ENCODE measurements at regions not wholly inside any gene's neighbourhood (a gene's known extent, or its start where the extent isn't known, plus 50 kb on each side); places are given as distances from the start of the nearest gene placed in this dataset.
"Not testable (repeated sequence)": the region's sequence is repeated elsewhere in the genome, so short reads cannot be mapped to it uniquely, and the experiment has no call there.

DNA sequence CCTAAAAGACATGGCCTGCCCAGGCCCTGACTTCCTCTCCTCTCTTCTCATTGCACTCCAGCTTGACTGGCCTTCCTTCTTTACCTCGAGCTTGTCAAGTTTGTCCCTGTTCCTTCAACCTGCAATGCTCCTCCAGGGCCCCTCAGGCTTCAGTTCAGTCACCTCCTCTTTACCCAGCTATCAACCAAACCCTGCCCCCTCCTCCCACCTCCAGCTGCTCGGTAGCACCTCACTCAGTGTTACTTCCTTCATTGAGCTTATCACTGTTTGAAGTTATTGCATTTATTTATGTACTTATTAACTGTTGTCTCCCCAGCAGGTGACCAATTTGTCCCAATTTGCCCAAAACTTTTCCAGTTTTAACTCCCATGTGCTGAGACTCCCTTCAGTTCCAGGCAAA, 95.8 kb upstream of the UBE2E1 start:
- no peak overlapping the region for H3K27ac Mint-ChIP-seq
- no peaks in the 10 kb centered on the region for H3K9me3 Mint-ChIP-seq
- peaks cover 16% of the 10 kb centered on the region for H3K27me3 Mint-ChIP-seq
- H3K4me3 Mint-ChIP-seq = no peak overlapping the region
- no peak for ATAC-seq (replicated peaks)
- H3K36me3 Mint-ChIP-seq (ENCODE audit: low read depth) = no peaks in the 10 kb centered on the region
- no peaks in the 10 kb centered on the region for H3K4me1 Mint-ChIP-seq

DNA sequence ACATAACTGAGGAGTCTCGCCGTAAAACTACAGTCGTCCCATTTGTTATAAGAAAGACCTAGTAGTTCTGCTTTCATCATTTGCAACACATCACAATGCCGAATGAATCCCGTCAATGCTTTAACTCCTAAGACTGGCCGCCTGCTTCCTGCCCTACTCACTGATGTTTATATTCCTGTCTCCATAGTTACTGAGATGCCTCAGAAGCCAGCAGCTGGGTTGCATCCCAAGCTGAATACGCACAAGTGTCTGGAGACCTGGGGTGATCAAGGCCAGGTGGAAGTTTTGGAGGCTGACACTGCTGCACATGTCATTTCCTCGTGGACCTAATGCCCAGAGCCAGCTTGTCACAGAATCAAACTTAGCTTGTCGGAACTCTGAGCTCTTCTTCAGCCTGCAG, 95.2 kb upstream of the UBE2E1 start:
- ATAC-seq (replicated peaks) = no peak
- H3K27me3 Mint-ChIP-seq = peaks cover 16% of the 10 kb centered on the region
- H3K4me1 Mint-ChIP-seq = no peaks in the 10 kb centered on the region
- no peak overlapping the region for H3K27ac Mint-ChIP-seq
- H3K4me3 Mint-ChIP-seq = no peak overlapping the region
- no peaks in the 10 kb centered on the region for H3K36me3 Mint-ChIP-seq (ENCODE audit: low read depth)
- no peaks in the 10 kb centered on the region for H3K9me3 Mint-ChIP-seq

DNA sequence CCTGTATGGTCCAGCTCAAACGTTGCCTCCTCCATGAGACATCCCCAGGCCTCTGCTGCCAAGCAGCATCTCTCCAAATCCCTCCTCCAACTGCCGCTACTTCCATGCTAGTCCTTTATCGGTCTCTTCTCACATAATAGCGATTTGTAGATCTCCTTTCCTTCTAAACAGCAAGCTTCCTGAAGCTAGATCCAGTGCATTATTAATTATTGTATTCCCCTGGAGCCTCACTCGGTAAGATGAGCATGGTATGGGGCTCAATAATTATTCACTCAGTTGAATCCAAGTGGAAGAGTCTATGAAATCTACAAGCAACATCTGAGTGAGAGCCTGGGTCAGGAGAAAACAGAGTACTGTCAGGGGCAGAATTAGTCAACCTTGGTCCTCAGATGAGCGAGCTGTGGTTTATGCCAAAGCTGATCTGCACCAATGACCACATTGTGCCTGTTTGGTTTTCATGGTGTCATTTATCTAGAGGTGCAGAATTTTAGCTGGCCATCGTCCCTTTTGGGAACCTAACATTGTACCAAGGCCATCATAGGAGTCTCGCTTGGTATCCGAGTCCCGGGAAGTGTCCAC, 93.8 kb upstream of the UBE2E1 start:
- H3K27ac Mint-ChIP-seq = no peak overlapping the region
- H3K4me1 Mint-ChIP-seq = no peaks in the 10 kb centered on the region
- ATAC-seq (replicated peaks) = peak; percentile 70

DNA sequence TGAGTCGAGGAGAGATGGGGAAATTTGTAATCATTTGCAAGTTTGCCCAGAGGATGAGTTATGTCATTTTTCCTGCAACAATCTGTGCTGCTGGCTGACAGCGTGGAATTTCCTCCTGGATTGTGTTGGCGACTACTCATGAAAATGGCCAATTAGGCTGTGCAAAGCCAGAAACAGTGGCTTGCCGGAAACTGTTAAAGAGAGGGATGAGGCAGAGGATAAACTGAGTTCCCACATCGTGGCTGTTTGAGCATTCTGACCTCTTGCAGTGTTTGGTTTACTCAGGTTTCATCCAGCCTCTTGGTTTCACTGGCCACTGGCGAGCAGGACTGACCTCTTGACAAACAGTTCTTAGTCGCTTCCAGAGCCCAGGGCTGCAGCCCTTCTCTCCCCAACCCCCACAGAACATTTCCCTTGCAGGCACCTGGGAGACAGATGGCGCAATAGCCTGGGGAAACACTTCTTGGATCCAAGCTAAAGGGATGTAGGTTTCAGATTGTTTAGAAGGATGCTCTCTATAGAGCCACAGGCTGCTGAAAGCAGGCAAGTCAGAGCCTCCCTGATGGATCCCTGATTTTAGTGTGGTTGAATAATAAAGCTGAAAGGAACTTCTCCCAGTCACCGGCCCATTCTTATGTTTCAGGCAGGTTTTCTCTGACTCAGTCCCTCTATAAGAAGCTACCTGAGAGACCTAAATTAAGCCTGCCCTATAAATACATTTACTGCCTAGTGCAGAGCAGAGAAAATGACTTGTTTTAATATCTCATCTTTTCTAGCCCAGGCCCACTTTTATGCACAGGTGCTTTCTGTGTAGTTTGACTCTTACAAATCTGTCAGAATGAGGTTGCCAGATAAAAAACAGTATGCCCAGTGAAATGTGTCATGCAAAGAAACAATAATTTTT, 92.8 kb upstream of the UBE2E1 start:
- H3K4me3 Mint-ChIP-seq = no peak overlapping the region
- no peaks in the 10 kb centered on the region for H3K4me1 Mint-ChIP-seq
- no peak for ATAC-seq (replicated peaks)
- no peaks in the 10 kb centered on the region for H3K36me3 Mint-ChIP-seq (ENCODE audit: low read depth)
- H3K27ac Mint-ChIP-seq = no peak overlapping the region
- H3K9me3 Mint-ChIP-seq = no peaks in the 10 kb centered on the region
- peaks cover 13% of the 10 kb centered on the region for H3K27me3 Mint-ChIP-seq

More for the DNA sequence above, 93.8 kb upstream of the UBE2E1 start:
- H3K27me3 Mint-ChIP-seq = peaks cover 16% of the 10 kb centered on the region
- no peaks in the 10 kb centered on the region for H3K36me3 Mint-ChIP-seq (ENCODE audit: low read depth)
- H3K9me3 Mint-ChIP-seq = no peaks in the 10 kb centered on the region
- H3K4me3 Mint-ChIP-seq = no peak overlapping the region

- ATAC-seq (replicated peaks) = no peak
- Mint-ChIP-seq H3K36me3 (ENCODE audit: low read depth) (no peaks in the 10 kb centered on the region), H3K9me3 (no peaks in the 10 kb centered on the region), H3K27ac (no peak overlapping the region), H3K27me3 (peaks cover 16% of the 10 kb centered on the region), H3K4me3 (no peak overlapping the region), H3K4me1 (no peaks in the 10 kb centered on the region)
These were observed 92.1 kb upstream of the UBE2E1 start for GRCh38 chr3:23713641-23714040.

DNA sequence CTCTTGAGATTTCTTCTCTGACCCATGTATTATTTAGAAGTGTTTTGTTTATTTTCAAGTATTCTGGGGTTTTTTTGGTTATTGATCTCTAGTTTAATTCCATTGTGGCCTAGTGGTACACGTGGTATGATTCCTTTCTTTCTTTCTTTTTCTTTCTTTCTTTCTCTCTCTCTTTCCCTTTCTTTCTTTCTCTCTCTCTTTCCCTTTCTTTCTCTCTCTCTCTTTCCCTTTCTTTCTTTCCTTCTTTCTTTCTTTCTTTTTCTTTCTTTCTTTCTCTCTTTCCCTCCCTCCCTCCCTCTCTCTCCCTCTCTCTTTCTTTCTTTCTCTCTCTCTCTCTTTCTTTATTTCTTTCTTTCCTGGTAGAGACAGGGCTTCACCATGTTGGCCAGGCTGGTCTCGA, 85.7 kb upstream of the UBE2E1 start:
- H3K9me3 Mint-ChIP-seq = no peaks in the 10 kb centered on the region
- ATAC-seq (replicated peaks) = no peak
- no peaks in the 10 kb centered on the region for H3K4me1 Mint-ChIP-seq
- H3K27me3 Mint-ChIP-seq = peaks cover 4% of the 10 kb centered on the region
- H3K36me3 Mint-ChIP-seq (ENCODE audit: low read depth) = no peaks in the 10 kb centered on the region
- H3K27ac Mint-ChIP-seq = no peak overlapping the region
- H3K4me3 Mint-ChIP-seq = no peak overlapping the region

- Mint-ChIP-seq H3K36me3 (ENCODE audit: low read depth) (no peaks in the 10 kb centered on the region), H3K9me3 (no peaks in the 10 kb centered on the region), H3K27me3 (peaks cover 4% of the 10 kb centered on the region), H3K4me1 (no peaks in the 10 kb centered on the region), H3K4me3 (no peak overlapping the region), H3K27ac (no peak overlapping the region)
- no peak for ATAC-seq (replicated peaks)
These were observed 84.9 kb upstream of the UBE2E1 start for GRCh38 chr3:23720885-23721284.

DNA sequence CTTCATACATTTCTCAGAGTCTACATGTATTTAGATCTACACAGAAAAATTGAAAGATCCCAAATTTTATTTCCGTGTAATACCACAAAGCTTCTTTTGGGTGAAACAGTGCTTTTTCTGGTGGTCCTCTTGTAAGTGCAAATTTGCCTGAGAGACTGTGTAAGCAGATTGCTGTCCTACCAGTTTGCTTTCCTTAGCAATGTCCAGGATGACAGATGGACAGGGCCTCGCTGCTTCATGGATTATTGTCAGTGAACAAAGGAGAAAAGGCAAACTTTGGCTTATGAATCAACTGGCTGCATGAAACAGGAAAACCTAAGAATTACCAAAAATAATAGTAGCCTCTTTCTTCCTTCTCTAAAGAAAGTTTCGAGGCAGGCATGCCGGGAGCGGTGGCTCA, 82.6 kb upstream of the UBE2E1 start:
- Mint-ChIP-seq H3K4me1 (peaks cover 6% of the 10 kb centered on the region), H3K9me3 (no peaks in the 10 kb centered on the region), H3K36me3 (ENCODE audit: low read depth) (no peaks in the 10 kb centered on the region), H3K27ac (no peak overlapping the region), H3K4me3 (no peak overlapping the region), H3K27me3 (peaks cover 3% of the 10 kb centered on the region)
- no peak for ATAC-seq (replicated peaks)

DNA sequence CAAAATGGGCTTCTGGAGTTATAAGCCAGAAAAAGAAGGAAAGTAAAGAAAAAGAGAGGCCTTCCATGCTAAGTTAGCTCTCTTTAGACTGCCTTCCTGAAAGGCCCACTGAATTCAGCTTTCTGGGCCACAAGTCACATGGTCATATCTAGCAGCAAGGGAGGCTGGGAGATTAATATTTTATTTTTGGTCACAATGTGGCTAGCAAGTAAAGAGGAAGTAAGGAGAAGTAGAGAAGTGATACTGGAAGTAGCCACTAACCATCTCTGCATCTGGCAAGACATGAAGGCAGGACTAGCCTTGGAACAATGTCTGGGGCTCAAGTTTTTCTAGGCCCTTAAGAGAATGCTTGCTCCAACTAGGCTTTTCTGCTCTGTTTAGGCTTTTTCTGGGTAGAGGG, 81.8 kb upstream of the UBE2E1 start:
- Mint-ChIP-seq H3K27me3 (no peaks in the 10 kb centered on the region), H3K36me3 (ENCODE audit: low read depth) (no peaks in the 10 kb centered on the region), H3K27ac (no peak overlapping the region), H3K4me1 (peaks cover 6% of the 10 kb centered on the region), H3K9me3 (no peaks in the 10 kb centered on the region), H3K4me3 (no peak overlapping the region)
- ATAC-seq (replicated peaks) = no peak

- H3K9me3 Mint-ChIP-seq = no peaks in the 10 kb centered on the region
These were observed 78.8 kb upstream of the UBE2E1 start for GRCh38 chr3:23726811-23727548.

DNA sequence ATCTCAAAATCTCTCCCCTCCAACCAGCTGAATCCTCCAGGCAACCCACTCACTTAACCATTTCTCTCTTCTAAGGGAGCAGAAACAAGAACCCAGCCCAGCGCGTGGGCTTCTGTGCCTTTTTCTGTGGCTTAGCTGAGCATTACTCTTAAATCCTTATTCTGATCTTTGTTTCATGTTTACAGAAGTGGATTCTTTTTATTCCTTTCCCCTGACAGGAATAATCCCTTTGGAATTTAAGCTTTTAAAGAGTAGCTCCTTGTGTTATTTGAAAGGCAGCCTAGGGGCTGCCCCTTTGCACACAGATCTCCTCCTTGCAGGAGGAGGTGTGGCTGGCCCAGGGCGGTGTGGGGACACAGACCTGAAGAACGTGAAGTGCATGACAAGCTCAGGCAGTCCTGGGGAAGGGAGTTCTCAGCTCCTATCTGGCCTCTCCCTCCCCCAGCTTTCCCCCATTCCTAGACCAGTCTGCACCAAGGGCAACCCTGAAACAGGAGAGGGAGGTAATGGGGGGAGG, 77.1 kb upstream of the UBE2E1 start:
- H3K27ac Mint-ChIP-seq = no peak overlapping the region
- no peak for ATAC-seq (replicated peaks)
- no peak overlapping the region for H3K4me3 Mint-ChIP-seq
- H3K36me3 Mint-ChIP-seq (ENCODE audit: low read depth) = no peaks in the 10 kb centered on the region
- peaks cover 6% of the 10 kb centered on the region for H3K4me1 Mint-ChIP-seq
- peaks cover 3% of the 10 kb centered on the region for H3K27me3 Mint-ChIP-seq
- H3K9me3 Mint-ChIP-seq = no peaks in the 10 kb centered on the region

More at GRCh38 chr3:23726811-23727548, 78.8 kb upstream of the UBE2E1 start:
- peak; percentile 94 for ATAC-seq (replicated peaks)
- Mint-ChIP-seq H3K36me3 (ENCODE audit: low read depth) (no peaks in the 10 kb centered on the region), H3K4me1 (peaks cover 6% of the 10 kb centered on the region), H3K27ac (peak overlapping the region; percentile 46), H3K4me3 (no peak overlapping the region), H3K27me3 (no peaks in the 10 kb centered on the region)

GRCh38 chr3:23729362-23729761, 76.4 kb upstream of the UBE2E1 start:
- not testable (repeated sequence) for H3K9me3 Mint-ChIP-seq; ATAC-seq (replicated peaks); H3K4me1 Mint-ChIP-seq; H3K36me3 Mint-ChIP-seq (ENCODE audit: low read depth); H3K4me3 Mint-ChIP-seq; H3K27ac Mint-ChIP-seq; H3K27me3 Mint-ChIP-seq

- no peak for ATAC-seq (replicated peaks)
- Mint-ChIP-seq H3K36me3 (ENCODE audit: low read depth) (no peaks in the 10 kb centered on the region), H3K9me3 (no peaks in the 10 kb centered on the region), H3K27ac (no peak overlapping the region), H3K4me3 (no peak overlapping the region), H3K4me1 (no peaks in the 10 kb centered on the region), H3K27me3 (peaks cover 9% of the 10 kb centered on the region)
These were observed 71.3 kb upstream of the UBE2E1 start for GRCh38 chr3:23734481-23734880.

DNA sequence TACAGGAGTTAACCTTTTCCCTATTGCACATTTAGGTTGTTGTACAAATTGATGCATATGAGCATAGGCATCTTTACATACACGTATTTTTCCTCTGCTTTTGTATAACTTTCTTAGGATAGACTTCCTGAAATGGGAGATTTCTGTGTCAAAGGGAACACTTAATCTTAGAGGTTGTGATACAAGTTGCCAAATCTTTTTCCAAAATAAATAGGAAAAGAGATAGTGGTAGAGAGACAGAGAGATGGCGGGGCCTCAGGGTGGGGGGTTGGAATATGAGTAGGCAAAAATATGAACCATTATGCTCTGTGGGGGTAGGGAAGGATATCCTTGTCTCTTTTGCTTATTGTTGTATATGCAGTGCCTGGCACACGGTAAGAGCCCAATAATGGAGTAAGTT, 70.7 kb upstream of the UBE2E1 start:
- no peaks in the 10 kb centered on the region for H3K4me1 Mint-ChIP-seq
- H3K27ac Mint-ChIP-seq = no peak overlapping the region
- no peaks in the 10 kb centered on the region for H3K9me3 Mint-ChIP-seq
- no peak for ATAC-seq (replicated peaks)
- H3K27me3 Mint-ChIP-seq = peaks cover 9% of the 10 kb centered on the region
- H3K4me3 Mint-ChIP-seq = no peak overlapping the region
- H3K36me3 Mint-ChIP-seq (ENCODE audit: low read depth) = no peaks in the 10 kb centered on the region
